ENCODE measurements at regions not wholly inside any gene's neighbourhood (a gene's known extent, or its start where the extent isn't known, plus 50 kb on each side); places are given as distances from the start of the nearest gene placed in this dataset.
"Not testable (repeated sequence)": the region's sequence is repeated elsewhere in the genome, so short reads cannot be mapped to it uniquely, and the experiment has no call there.

DNA sequence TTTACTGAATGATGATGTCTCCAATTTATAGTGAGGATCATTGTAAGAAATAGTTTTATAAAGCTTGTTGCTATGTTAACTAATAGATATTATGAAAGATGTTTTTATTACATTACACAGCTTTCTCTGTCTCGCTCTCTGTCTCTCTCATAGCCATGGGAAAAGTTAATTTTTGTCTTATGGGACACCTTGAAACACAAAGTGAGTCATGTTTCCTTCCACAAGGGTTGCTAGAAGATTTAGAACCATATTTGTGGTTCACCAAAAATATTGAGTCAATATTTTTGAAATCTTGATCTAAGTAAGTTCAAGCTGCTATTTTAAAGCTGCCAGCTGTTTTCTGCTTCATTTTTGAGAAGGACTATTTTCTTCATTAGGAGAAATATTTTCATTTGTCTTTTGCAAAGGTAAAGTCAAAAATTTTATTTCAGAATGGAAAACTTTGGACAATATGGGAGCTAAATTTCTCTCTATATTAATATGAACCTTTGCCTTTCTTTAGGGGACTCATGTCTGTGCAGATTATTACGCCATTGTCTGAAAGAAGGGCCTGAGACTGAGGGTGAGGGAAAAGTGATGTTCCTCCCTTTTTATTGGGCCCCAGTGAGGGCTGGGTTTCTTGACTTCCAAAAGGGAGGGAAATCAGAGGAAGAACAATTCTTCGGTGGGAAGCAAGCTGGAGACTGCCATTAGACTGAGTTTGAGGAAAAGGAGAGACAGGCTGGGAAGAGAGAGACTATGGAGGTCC is 87.9 kb upstream of the SLC24A2 start:
- no peaks in the 10 kb centered on the region for H3K79me2 ChIP-seq (ENCODE audit: insufficient read depth, low read length)

DNA sequence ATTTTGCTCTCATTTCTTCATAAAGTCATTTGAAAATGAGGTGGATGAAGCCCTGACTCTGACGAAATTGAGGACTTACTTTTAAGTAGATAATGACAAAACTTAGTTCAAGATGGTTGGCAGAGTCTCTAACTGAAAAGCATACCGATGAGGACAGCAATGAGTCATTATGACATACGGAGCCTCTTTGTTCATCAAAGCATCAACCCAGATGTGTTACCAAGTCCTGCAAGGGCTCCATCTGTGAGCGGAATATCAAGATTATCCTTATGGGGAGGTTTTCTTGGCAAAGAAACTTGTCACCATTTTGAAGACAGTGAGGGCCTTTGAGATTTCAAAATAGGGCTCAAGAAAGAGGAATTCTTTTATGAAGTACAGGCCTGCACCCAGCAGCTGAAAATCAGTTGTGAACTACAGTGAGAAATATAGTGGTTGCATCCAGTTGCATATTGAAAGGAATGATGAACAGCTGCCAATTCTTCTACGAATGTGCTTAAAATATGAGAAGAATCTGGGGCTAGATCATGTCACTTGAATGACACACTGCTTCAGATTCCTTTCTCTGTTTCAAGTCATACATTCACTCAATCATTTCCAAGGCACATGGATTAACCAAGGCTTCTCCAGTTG is 86.6 kb upstream of the SLC24A2 start:
- H3K79me2 ChIP-seq (ENCODE audit: insufficient read depth, low read length) = no peaks in the 10 kb centered on the region
- Mint-ChIP-seq H3K9me3 (ENCODE audit: unreplicated experiment) (peaks cover 9% of the 10 kb centered on the region), H3K4me1 (ENCODE audit: low read depth, unreplicated experiment) (peaks cover 26% of the 10 kb centered on the region), H3K36me3 (ENCODE audit: low read depth, unreplicated experiment) (no peaks in the 10 kb centered on the region), H3K27me3 (ENCODE audit: low read depth, unreplicated experiment) (no peaks in the 10 kb centered on the region), H3K4me3 (ENCODE audit: unreplicated experiment) (no peak overlapping the region), H3K27ac (ENCODE audit: unreplicated experiment) (peak overlapping the region; percentile 86)
- H4K20me1 ChIP-seq (ENCODE audit: insufficient read depth, low read length) = no peaks in the 10 kb centered on the region
- no peak for TF ChIP-seq EZH2 (IDR thresholded peaks at IDR 0.05; ENCODE audit: insufficient read depth, low read length)
- TF ChIP-seq, protein P1, sequence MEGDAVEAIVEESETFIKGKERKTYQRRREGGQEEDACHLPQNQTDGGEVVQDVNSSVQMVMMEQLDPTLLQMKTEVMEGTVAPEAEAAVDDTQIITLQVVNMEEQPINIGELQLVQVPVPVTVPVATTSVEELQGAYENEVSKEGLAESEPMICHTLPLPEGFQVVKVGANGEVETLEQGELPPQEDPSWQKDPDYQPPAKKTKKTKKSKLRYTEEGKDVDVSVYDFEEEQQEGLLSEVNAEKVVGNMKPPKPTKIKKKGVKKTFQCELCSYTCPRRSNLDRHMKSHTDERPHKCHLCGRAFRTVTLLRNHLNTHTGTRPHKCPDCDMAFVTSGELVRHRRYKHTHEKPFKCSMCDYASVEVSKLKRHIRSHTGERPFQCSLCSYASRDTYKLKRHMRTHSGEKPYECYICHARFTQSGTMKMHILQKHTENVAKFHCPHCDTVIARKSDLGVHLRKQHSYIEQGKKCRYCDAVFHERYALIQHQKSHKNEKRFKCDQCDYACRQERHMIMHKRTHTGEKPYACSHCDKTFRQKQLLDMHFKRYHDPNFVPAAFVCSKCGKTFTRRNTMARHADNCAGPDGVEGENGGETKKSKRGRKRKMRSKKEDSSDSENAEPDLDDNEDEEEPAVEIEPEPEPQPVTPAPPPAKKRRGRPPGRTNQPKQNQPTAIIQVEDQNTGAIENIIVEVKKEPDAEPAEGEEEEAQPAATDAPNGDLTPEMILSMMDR (IDR thresholded peaks at IDR 0.05; ENCODE audit: insufficient read depth, low read depth, low read length) = no peak
- FAIRE-seq (no peak), DNase-seq (ENCODE audit: low read depth) (no peak)
- H3K27me3 ChIP-seq (ENCODE audit: insufficient read depth, low read length) = no peaks in the 10 kb centered on the region
- no peak overlapping the region for H2AFZ ChIP-seq (ENCODE audit: low read depth, low read length)
- H3K36me3 ChIP-seq (ENCODE audit: insufficient read depth, low read length) = no peaks in the 10 kb centered on the region
- H3K4me2 ChIP-seq (ENCODE audit: low read length) = no peak overlapping the region
- H3K9ac ChIP-seq (ENCODE audit: low read length) = no peak overlapping the region
- no peaks in the 10 kb centered on the region for H3K4me1 ChIP-seq (ENCODE audit: insufficient read depth, low read length)
- H3K27ac ChIP-seq (ENCODE audit: low read depth, low read length) = no peak overlapping the region
- H3K4me3 ChIP-seq (ENCODE audit: insufficient read depth, low read depth, low read length) = no peak overlapping the region
- no peaks in the 10 kb centered on the region for H3K9me3 ChIP-seq (ENCODE audit: insufficient read depth, low read depth, low read length)

More for the DNA sequence above, 87.9 kb upstream of the SLC24A2 start:
- no peak overlapping the region for H3K4me2 ChIP-seq (ENCODE audit: low read length)
- H3K27me3 ChIP-seq (ENCODE audit: insufficient read depth, low read length) = no peaks in the 10 kb centered on the region
- TF ChIP-seq, protein P1 (IDR thresholded peaks at IDR 0.05; ENCODE audit: insufficient read depth, low read depth, low read length) = no peak
- no peak for TF ChIP-seq EZH2 (IDR thresholded peaks at IDR 0.05; ENCODE audit: insufficient read depth, low read length)
- H3K9ac ChIP-seq (ENCODE audit: low read length) = no peak overlapping the region
- no peaks in the 10 kb centered on the region for H3K9me3 ChIP-seq (ENCODE audit: insufficient read depth, low read depth, low read length)
- H3K4me1 ChIP-seq (ENCODE audit: insufficient read depth, low read length) = no peaks in the 10 kb centered on the region
- no peak overlapping the region for H3K27ac ChIP-seq (ENCODE audit: low read depth, low read length)
- Mint-ChIP-seq H3K9me3 (ENCODE audit: unreplicated experiment) (peaks cover 9% of the 10 kb centered on the region), H3K27me3 (ENCODE audit: low read depth, unreplicated experiment) (peaks cover 3% of the 10 kb centered on the region), H3K4me3 (ENCODE audit: unreplicated experiment) (no peak overlapping the region), H3K36me3 (ENCODE audit: low read depth, unreplicated experiment) (no peaks in the 10 kb centered on the region), H3K27ac (ENCODE audit: unreplicated experiment) (peak overlapping the region; percentile 80), H3K4me1 (ENCODE audit: low read depth, unreplicated experiment) (peaks cover 26% of the 10 kb centered on the region)
- no peak overlapping the region for H3K4me3 ChIP-seq (ENCODE audit: insufficient read depth, low read depth, low read length)
- no peak overlapping the region for H2AFZ ChIP-seq (ENCODE audit: low read depth, low read length)
- FAIRE-seq = no peak
- no peak for DNase-seq (ENCODE audit: low read depth)
- H3K36me3 ChIP-seq (ENCODE audit: insufficient read depth, low read length) = no peaks in the 10 kb centered on the region
- H4K20me1 ChIP-seq (ENCODE audit: insufficient read depth, low read length) = no peaks in the 10 kb centered on the region

DNA sequence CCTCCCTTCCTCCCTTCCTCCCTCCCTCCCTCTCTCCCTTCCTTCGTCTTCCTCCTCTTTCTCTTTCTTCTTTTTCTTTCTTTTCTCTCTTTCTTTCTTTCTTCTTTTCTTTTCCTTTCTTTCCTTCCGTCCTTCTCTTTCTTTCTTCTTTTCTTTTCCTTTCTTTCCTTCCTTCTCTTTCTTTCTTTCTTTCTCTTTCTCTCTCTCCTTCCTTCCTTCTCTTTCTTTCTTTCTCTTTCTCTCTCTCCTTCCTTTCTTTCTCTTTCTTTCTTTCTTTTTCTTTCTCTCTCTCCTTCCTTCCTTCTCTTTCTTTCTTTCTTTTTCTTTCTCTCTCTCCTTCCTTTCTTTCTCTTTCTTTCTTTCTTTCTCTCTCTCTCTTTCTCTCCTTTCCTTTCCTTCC is 84.4 kb upstream of the SLC24A2 start:
- not testable (repeated sequence) for H3K9me3 Mint-ChIP-seq (ENCODE audit: unreplicated experiment); H3K27ac Mint-ChIP-seq (ENCODE audit: unreplicated experiment); H3K27ac ChIP-seq (ENCODE audit: low read depth, low read length); H3K9ac ChIP-seq (ENCODE audit: low read length); FAIRE-seq; H3K36me3 Mint-ChIP-seq (ENCODE audit: low read depth, unreplicated experiment); H4K20me1 ChIP-seq (ENCODE audit: insufficient read depth, low read length); DNase-seq (ENCODE audit: low read depth); H3K79me2 ChIP-seq (ENCODE audit: insufficient read depth, low read length); H3K27me3 ChIP-seq (ENCODE audit: insufficient read depth, low read length); H3K36me3 ChIP-seq (ENCODE audit: insufficient read depth, low read length); H3K4me2 ChIP-seq (ENCODE audit: low read length); H2AFZ ChIP-seq (ENCODE audit: low read depth, low read length); H3K9me3 ChIP-seq (ENCODE audit: insufficient read depth, low read depth, low read length); H3K27me3 Mint-ChIP-seq (ENCODE audit: low read depth, unreplicated experiment); H3K4me3 ChIP-seq (ENCODE audit: insufficient read depth, low read depth, low read length); H3K4me1 ChIP-seq (ENCODE audit: insufficient read depth, low read length); H3K4me3 Mint-ChIP-seq (ENCODE audit: unreplicated experiment)
- H3K4me1 Mint-ChIP-seq (ENCODE audit: low read depth, unreplicated experiment) = peaks cover 26% of the 10 kb centered on the region

Data from astrocyte (in vitro differentiated cells and primary cell).